ENCODE measurements at regions not wholly inside any gene's neighbourhood (a gene's known extent, or its start where the extent isn't known, plus 50 kb on each side); places are given as distances from the start of the nearest gene placed in this dataset.

DNA sequence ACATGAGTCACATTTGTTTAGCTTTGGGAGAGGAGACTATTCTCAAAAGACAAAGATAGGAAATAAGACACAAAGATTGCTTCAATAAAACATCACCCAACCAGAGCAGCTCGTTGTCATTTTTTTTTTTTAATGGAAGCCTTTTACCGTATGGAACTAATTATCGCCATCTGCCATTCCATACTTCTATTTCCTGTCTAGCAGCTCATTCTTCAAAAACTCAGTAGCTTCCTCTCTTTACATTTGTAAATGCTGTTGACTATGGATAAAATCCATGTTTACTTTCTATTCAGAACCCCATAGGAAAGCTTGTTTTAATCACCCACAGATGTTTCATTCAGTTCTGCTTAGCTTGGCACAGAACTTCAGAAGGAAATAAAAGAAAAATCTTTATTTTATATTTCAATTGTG is 110.0 kb upstream of the PSMD7 start:
- H3K4me3 ChIP-seq (ENCODE audit: low read depth, low read length) = no peak overlapping the region
- in situ Hi-C loops (cut with HindIII; ENCODE audit: low sequenced_read_pairs) = no loop called here
- no peak for DNase-seq (ENCODE audit: low read depth)
- TF ChIP-seq, protein P1, sequence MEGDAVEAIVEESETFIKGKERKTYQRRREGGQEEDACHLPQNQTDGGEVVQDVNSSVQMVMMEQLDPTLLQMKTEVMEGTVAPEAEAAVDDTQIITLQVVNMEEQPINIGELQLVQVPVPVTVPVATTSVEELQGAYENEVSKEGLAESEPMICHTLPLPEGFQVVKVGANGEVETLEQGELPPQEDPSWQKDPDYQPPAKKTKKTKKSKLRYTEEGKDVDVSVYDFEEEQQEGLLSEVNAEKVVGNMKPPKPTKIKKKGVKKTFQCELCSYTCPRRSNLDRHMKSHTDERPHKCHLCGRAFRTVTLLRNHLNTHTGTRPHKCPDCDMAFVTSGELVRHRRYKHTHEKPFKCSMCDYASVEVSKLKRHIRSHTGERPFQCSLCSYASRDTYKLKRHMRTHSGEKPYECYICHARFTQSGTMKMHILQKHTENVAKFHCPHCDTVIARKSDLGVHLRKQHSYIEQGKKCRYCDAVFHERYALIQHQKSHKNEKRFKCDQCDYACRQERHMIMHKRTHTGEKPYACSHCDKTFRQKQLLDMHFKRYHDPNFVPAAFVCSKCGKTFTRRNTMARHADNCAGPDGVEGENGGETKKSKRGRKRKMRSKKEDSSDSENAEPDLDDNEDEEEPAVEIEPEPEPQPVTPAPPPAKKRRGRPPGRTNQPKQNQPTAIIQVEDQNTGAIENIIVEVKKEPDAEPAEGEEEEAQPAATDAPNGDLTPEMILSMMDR (IDR thresholded peaks at IDR 0.05; ENCODE audit: low read depth, low read length, missing control alignments) = no peak

DNA sequence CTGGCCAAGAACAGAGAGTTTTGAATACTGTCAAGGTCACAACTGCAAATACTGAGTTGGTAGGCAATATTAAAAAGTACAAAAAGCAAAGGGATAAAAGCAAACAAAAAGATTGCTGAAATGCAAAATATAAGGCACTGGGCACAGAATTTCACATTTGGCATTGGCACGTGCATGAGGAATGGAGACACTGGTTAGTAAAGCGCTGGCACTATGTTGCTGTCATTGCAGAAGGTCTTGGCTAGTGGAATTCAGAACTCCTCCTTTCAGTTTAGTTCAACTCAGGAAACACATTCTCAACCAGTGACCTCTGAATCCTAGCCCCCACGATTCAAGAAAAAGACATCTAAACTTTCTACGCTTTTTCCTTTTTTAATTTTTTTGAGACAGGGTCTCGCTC is 111.8 kb upstream of the PSMD7 start:
- DNase-seq (ENCODE audit: low read depth) = no peak
- TF ChIP-seq, protein P1 (IDR thresholded peaks at IDR 0.05; ENCODE audit: low read depth, low read length, missing control alignments) = no peak
- in situ Hi-C loops (cut with HindIII; ENCODE audit: low sequenced_read_pairs) = no loop called here
- H3K4me3 ChIP-seq (ENCODE audit: low read depth, low read length) = no peak overlapping the region

DNA sequence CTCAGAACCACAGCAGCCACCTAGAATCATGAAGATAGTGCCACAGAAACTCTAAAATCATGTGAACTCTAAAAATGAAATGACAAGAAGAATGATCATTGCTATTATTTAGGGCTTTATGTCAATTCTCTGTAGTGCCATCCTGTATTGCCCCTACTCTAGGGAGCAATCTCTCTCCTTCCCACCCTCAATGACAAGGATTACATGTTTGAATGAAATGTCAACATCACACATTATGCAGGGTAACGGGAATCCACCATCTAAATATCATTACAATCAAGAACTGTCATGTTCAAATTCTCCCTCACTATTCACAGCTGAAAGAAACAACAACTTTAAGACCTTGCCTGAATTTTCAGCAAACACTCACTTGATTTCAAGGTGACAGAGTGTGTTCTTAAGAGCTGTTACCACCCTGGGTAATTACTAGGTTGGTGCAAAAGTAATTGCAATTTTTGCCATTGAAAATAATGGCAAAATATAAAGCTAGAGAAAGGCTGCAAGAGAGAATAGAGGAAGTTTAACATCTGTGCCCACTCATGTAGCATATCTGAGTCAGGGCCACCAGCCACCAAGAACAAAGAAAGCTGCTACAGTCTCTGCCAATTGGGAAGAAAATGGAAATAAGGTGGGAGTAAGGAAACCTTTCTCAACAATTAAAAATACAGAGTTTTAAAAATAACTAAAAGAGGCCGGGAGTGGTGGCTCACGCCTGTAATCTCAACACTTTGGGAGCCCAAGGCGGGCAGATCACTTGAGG is 112.8 kb upstream of the PSMD7 start:
- no peak overlapping the region for H3K4me3 ChIP-seq (ENCODE audit: low read depth, low read length)
- TF ChIP-seq, protein P1 (IDR thresholded peaks at IDR 0.05; ENCODE audit: low read depth, low read length, missing control alignments) = no peak
- in situ Hi-C loops (cut with HindIII; ENCODE audit: low sequenced_read_pairs) = no loop called here

DNA sequence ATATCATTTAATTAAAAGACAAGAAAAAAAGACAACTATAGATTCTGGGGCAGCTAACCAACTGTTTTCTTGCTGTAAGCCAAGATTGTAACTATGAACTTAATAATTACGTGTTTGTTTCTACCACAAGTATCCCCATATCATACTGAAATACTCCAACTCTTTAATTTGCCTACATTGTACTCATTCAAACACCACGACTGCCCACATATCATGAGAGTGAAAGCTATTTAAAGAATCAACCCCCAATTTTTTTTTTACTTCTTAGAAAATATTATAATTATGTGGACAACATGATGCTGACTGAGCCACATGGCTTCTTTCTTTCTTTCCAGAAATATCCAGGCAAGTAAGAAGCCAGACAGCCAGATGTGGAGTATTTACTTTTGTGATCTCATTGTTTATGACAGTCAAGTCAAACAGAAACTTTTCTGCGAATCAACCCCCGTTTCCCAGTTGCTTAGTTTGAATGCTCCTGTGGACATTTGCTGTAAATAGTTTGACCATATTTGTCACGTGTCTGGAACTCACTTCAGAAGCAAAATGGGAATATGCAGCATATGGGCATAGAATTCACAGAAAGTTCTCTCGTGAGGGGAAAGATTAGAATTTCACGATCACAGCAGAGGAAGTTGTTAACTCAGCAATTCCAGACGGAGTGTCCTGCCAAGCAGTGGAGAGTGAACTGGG is 126.8 kb upstream of the PSMD7 start:
- TF ChIP-seq, protein P1 (IDR thresholded peaks at IDR 0.05; ENCODE audit: low read depth, low read length, missing control alignments) = no peak
- H3K4me3 ChIP-seq (ENCODE audit: low read depth, low read length) = no peak overlapping the region
- no peak for DNase-seq (ENCODE audit: low read depth)
- in situ Hi-C loops (cut with HindIII; ENCODE audit: low sequenced_read_pairs) = no loop called here

More for the DNA sequence above, 112.8 kb upstream of the PSMD7 start:
- DNase-seq (ENCODE audit: low read depth) = no peak

DNA sequence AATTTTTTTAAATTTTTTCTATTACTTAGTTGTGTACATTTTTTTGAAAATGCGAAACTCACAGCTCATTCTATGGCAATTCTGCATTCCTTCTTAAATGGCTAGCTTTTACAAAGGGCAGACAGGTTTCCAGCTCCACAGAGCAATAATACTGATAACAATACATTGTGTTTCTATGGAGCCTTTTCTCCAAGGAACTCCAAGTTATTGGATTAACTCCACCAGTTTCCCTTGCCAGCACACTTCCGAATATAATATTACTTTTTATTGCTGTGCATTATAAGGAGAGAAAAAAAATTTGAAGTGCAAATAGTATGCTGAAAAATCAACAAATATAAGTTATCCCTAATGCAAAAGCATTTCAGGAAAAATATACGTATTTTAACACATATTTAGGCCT is 127.5 kb upstream of the PSMD7 start:
- H3K4me3 ChIP-seq (ENCODE audit: low read depth, low read length) = no peak overlapping the region
- in situ Hi-C loops (cut with HindIII; ENCODE audit: low sequenced_read_pairs) = no loop called here
- TF ChIP-seq, protein P1 (IDR thresholded peaks at IDR 0.05; ENCODE audit: low read depth, low read length, missing control alignments) = no peak
- no peak for DNase-seq (ENCODE audit: low read depth)

DNA sequence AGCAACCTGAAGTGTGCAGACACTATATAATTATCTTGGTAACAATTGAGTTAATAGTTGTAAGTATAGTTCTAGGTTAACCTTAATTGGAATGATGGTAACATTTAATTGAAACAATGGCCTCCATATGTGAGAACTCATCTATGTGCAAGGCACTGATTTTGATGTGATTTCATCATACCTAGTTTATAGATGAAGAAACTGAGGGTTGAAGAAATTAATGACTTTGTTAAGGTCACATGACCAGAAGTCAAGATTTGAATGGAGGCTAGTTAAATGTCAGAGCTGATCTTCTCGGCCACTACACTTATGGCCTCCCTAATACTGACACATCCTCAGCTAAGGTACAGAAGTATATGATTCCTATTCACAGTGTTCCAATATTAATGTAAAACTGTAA is 128.2 kb upstream of the PSMD7 start:
- TF ChIP-seq, protein P1 (IDR thresholded peaks at IDR 0.05; ENCODE audit: low read depth, low read length, missing control alignments) = no peak
- no peak for DNase-seq (ENCODE audit: low read depth)
- in situ Hi-C loops (cut with HindIII; ENCODE audit: low sequenced_read_pairs) = no loop called here
- H3K4me3 ChIP-seq (ENCODE audit: low read depth, low read length) = no peak overlapping the region

Data from astrocyte of the cerebellum (primary cell).